Peyer's patch (tissue), 4 donors: ENCODE measurements at regions not wholly inside any gene's neighbourhood (a gene's known extent, or its start where the extent isn't known, plus 50 kb on each side); places are given as distances from the start of the nearest gene placed in this dataset.

Source experiments
- CTCF ChIP-seq, 6 experiments: fragments of 450-650 bp in 4 of 6; fragments of 200-600 bp in 2 of 6; sonication (generic) in 1 of 6; IDR thresholded peaks; one replicate each; pipeline ENCODE4 v1.5.1; 2017 to 2019; ENCODE audit warnings: antibody characterized with exemption in 6 of 6, mild to moderate bottlenecking in 3 of 6, moderate library complexity in 1 of 6
- POLR2A ChIP-seq, 2 donors: fragments of 450-650 bp; IDR thresholded peaks; one replicate each; pipeline ENCODE4 v1.5.1; 2017; ENCODE audit warnings: antibody characterized with exemption in 2 of 2, mild to moderate bottlenecking in 2 of 2, moderate library complexity in 2 of 2

GRCh38 chr3:177322881-177323280 lies 125.6 kb upstream of the TBL1XR1 start:
- TF ChIP-seq CTCF (IDR thresholded peaks at IDR 0.05) (no peak), POLR2A (IDR thresholded peaks at IDR 0.05) (no peak)
